ENCODE measurements at regions not wholly inside any gene's neighbourhood (a gene's known extent, or its start where the extent isn't known, plus 50 kb on each side); places are given as distances from the start of the nearest gene placed in this dataset.

DNA sequence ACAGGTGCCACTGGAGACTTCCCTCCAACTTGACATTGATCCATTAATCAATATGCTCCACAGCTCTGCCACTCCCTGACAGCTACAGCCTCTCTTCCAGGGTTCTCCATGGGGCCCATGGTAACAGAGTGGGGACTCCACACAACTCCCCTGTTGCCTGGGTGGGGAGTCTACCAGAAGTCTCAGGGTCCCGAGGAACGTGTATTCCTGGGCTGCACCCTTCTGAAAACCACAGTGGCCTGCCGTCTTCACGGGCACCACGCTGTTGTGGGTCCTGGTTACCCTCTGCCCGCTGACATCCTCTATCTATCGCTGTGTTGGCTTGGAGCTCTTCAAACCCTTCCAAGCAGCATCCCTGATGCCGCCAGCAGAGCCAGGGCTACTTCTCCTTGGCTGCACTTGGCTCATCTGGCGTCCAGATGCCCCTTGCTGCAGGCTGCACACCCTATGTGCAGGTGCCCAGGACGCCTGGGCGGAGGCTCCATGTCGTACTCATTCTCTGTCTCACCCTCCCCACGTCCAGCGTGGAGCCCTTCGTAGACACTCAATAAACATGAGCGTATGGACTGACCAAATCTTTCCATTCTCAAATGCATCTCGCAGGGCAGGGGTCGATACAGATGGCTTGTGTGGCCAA, 1341.8 kb downstream of the TBC1D22A start:
- no peak for TF ChIP-seq EZH2 (IDR thresholded peaks at IDR 0.05; ENCODE audit: borderline replicate concordance, insufficient read depth, low read depth, low read length, poor library complexity, severe bottlenecking)
- TF ChIP-seq, protein P1, sequence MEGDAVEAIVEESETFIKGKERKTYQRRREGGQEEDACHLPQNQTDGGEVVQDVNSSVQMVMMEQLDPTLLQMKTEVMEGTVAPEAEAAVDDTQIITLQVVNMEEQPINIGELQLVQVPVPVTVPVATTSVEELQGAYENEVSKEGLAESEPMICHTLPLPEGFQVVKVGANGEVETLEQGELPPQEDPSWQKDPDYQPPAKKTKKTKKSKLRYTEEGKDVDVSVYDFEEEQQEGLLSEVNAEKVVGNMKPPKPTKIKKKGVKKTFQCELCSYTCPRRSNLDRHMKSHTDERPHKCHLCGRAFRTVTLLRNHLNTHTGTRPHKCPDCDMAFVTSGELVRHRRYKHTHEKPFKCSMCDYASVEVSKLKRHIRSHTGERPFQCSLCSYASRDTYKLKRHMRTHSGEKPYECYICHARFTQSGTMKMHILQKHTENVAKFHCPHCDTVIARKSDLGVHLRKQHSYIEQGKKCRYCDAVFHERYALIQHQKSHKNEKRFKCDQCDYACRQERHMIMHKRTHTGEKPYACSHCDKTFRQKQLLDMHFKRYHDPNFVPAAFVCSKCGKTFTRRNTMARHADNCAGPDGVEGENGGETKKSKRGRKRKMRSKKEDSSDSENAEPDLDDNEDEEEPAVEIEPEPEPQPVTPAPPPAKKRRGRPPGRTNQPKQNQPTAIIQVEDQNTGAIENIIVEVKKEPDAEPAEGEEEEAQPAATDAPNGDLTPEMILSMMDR (IDR thresholded peaks at IDR 0.05): no peak
